ENCODE measurements at regions not wholly inside any gene's neighbourhood (a gene's known extent, or its start where the extent isn't known, plus 50 kb on each side); places are given as distances from the start of the nearest gene placed in this dataset.

DNA sequence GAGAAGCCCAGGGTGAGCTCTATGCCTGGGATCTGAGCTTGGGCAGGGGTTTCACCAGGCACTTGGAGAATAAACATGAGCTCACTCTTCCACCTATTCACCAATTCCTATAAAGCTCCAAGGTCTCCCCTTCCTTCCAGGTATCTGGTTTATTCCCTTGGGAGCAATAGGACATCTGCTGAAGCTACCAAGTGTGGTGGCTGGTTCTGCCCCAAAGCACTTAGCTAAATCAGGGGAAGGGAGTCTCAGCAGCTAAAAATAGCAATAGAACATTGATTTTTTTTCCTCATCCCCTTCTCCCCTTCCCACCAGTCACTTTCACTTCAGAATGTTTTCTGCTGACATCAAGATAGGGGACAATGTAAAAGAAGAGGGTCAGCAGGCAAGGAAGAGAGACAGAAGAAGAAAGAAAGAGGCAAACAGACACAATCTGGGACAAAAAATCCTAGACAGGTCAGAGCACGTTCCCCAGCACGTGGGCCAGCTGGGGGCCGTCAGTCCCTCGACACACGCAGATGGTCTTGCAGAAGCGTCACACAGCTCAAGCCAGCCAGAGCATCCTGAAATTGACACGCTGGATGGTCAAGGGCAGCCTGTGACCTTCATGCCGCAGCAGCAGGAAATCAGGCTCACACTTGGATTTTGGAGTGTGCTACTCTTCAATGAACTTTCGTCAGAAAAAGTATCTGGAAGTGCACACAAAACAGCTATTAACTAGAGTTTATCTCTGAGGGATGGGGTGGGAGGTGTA is 176.0 kb downstream of the ZNF608 start:
- TF ChIP-seq, protein P1, sequence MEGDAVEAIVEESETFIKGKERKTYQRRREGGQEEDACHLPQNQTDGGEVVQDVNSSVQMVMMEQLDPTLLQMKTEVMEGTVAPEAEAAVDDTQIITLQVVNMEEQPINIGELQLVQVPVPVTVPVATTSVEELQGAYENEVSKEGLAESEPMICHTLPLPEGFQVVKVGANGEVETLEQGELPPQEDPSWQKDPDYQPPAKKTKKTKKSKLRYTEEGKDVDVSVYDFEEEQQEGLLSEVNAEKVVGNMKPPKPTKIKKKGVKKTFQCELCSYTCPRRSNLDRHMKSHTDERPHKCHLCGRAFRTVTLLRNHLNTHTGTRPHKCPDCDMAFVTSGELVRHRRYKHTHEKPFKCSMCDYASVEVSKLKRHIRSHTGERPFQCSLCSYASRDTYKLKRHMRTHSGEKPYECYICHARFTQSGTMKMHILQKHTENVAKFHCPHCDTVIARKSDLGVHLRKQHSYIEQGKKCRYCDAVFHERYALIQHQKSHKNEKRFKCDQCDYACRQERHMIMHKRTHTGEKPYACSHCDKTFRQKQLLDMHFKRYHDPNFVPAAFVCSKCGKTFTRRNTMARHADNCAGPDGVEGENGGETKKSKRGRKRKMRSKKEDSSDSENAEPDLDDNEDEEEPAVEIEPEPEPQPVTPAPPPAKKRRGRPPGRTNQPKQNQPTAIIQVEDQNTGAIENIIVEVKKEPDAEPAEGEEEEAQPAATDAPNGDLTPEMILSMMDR (IDR thresholded peaks at IDR 0.05 in 2 of 3, conservative IDR thresholded peaks at IDR 0.05 in 1 of 3; ENCODE audit: borderline replicate concordance in 1 of 3, insufficient read depth in 1 of 3, low read depth in 2 of 3, low read length in 2 of 3), result no peak
- TF ChIP-seq POLR2A (IDR thresholded peaks at IDR 0.05; ENCODE audit: borderline replicate concordance, extremely low read depth, insufficient read depth, insufficient read length) (no peak), EZH2phosphoT487 (IDR thresholded peaks at IDR 0.05; ENCODE audit: borderline replicate concordance) (no peak), TCF7L2 (IDR thresholded peaks at IDR 0.05; ENCODE audit: borderline replicate concordance, extremely low read depth, insufficient read depth, insufficient read length) (no peak), YY1 (IDR thresholded peaks at IDR 0.05; ENCODE audit: extremely low read depth, insufficient replicate concordance, low read depth, low read length) (no peak), EZH2 (IDR thresholded peaks at IDR 0.05) (no peak), RAD21 (IDR thresholded peaks at IDR 0.05; ENCODE audit: low read depth) (no peak), POLR2AphosphoS5 (IDR thresholded peaks at IDR 0.05; ENCODE audit: low read depth, low read length) (no peak), ELF1 (IDR thresholded peaks at IDR 0.05; ENCODE audit: borderline replicate concordance, low read depth) (no peak), FOSL1 (IDR thresholded peaks at IDR 0.05; ENCODE audit: low read depth) (no peak), ZFX (IDR thresholded peaks at IDR 0.05) (no peak)
- TF ChIP-seq, protein P2, sequence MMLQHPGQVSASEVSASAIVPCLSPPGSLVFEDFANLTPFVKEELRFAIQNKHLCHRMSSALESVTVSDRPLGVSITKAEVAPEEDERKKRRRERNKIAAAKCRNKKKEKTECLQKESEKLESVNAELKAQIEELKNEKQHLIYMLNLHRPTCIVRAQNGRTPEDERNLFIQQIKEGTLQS (IDR thresholded peaks at IDR 0.05), result no peak

Data from HCT116 (cell line).